Fibroblast of upper back skin (primary cell): ENCODE measurements at regions not wholly inside any gene's neighbourhood (a gene's known extent, or its start where the extent isn't known, plus 50 kb on each side); places are given as distances from the start of the nearest gene placed in this dataset.

Experiments
- DNase-seq: peaks from one replicate; pipeline ENCODE4 v3.0.0-alpha.2; 2013

GRCh38 chr12:67593461-67594330, 54.8 kb upstream of the DYRK2 start:
- DNase-seq: no peak

GRCh38 chr12:67594888-67595287, 53.7 kb upstream of the DYRK2 start:
- peak; percentile 12 for DNase-seq

GRCh38 chr12:67595365-67595764, 53.2 kb upstream of the DYRK2 start:
- DNase-seq: peak; percentile 9

GRCh38 chr12:67598598-67598997, 49.9 kb upstream of the DYRK2 start:
- no peak for DNase-seq
